A673 (cell line): ENCODE measurements at regions not wholly inside any gene's neighbourhood (a gene's known extent, or its start where the extent isn't known, plus 50 kb on each side); places are given as distances from the start of the nearest gene placed in this dataset.

Source experiments
- BruUV-seq: library from RNA; stranded (reverse); fragments of 400-500 nt; replicated peaks from 2 replicates; lab custom pipeline; 2021; lab: Mats Ljungman, UMichigan
- CTCF ChIA-PET: fragments of 300-600 bp; sonication (Branson Sonifier 250); formaldehyde crosslinking; loops from one replicate; lab custom pipeline; 2022; ENCODE audit warnings: antibody characterized with exemption; lab: Charles Lee
- POLR2A ChIA-PET: fragments of 300-600 bp; sonication (Branson Sonifier 250); formaldehyde crosslinking; loops from one replicate; lab custom pipeline; 2022; ENCODE audit warnings: antibody characterized with exemption; ENCODE audit not compliant: low non-redundant PET; lab: Charles Lee
- DNase-seq: peaks from one replicate; pipeline ENCODE4 v3.0.0-alpha.2; 2015; ENCODE audit warnings: low spot score
- H3K27ac ChIP-seq: fragments of 200-600 bp; sonication (generic); 2 replicates; pipeline ENCODE4 v1.5.1; 2016; ENCODE audit warnings: mixed run types, low read depth, mild to moderate bottlenecking, mixed read lengths, antibody characterized with exemption, low read length; ENCODE audit not compliant: poor library complexity, severe bottlenecking
- H3K27me3 ChIP-seq: fragments of 200-600 bp; sonication (generic); replicated peaks from 2 replicates; pipeline ENCODE4 v1.6.1; 2017; ENCODE audit warnings: mixed run types, low read depth, mild to moderate bottlenecking, mixed read lengths, antibody characterized with exemption, low read length; ENCODE audit not compliant: insufficient read depth, poor library complexity
- H3K36me3 ChIP-seq: fragments of 200-600 bp; sonication (generic); 2 replicates; pipeline ENCODE4 v1.6.1; 2016; ENCODE audit warnings: mixed run types, mild to moderate bottlenecking, mixed read lengths, antibody characterized with exemption, low read length; ENCODE audit not compliant: insufficient read depth, poor library complexity, severe bottlenecking
- H3K4me1 ChIP-seq: fragments of 200-600 bp; sonication (generic); 2 replicates; pipeline ENCODE4 v1.6.1; 2017; ENCODE audit warnings: mixed run types, mild to moderate bottlenecking, mixed read lengths, antibody characterized with exemption, low read length; ENCODE audit not compliant: insufficient read depth, poor library complexity, severe bottlenecking
- H3K4me3 ChIP-seq: fragments of 200-600 bp; sonication (generic); 2 replicates; pipeline ENCODE4 v1.5.1; 2016; ENCODE audit warnings: low read depth, mixed run types, mild to moderate bottlenecking, mixed read lengths, low read length; ENCODE audit not compliant: poor library complexity, severe bottlenecking
- H3K9me3 ChIP-seq: fragments of 200-600 bp; sonication (generic); 2 replicates; pipeline ENCODE4 v1.6.1; 2016; ENCODE audit warnings: mixed run types, low read depth, mild to moderate bottlenecking, mixed read lengths, antibody characterized with exemption, low read length; ENCODE audit not compliant: poor library complexity, severe bottlenecking
- CTCF ChIP-seq: fragments of 300-800, 200-600 bp; sonication (generic); conservative IDR thresholded peaks from 2 replicates; pipeline ENCODE4 v1.5.1; 2017; ENCODE audit warnings: low read depth, mild to moderate bottlenecking, antibody characterized with exemption, low read length, moderate library complexity, mixed read lengths
- EZH2 ChIP-seq: fragments of 200-600 bp; sonication (generic); IDR thresholded peaks from 2 replicates; pipeline ENCODE4 v1.6.1; 2017; ENCODE audit warnings: borderline replicate concordance, low read depth, mild to moderate bottlenecking, mixed read lengths, antibody characterized with exemption, low read length; ENCODE audit not compliant: poor library complexity, severe bottlenecking
- intact Hi-C: fragments of 100-400 bp; cut with micrococcal nuclease; formaldehyde crosslinking; loops from one replicate; pipeline ENCODE4 v1.10.0; 2022; ENCODE audit not compliant: unreplicated experiment

GRCh38 chr12:42737398-42737797, 147.9 kb upstream of the PRICKLE1 start:
- intact Hi-C loops: no loop called here
- CTCF ChIA-PET: no interaction called here

GRCh38 chr12:42735861-42736361, 146.4 kb upstream of the PRICKLE1 start:
- ChIA-PET CTCF (interaction anchor here (0.6 kb wide), 1 partner anchor 545 kb away, joined by 3 read pairs; no protein-coding TSS in a partner anchor), POLR2A (no interaction called here)
- TF ChIP-seq EZH2 (no peak), CTCF (no peak)
- intact Hi-C loops: no loop called here
- BruUV-seq: no TSS peak
- H3K27ac ChIP-seq: no peak overlapping the region
- DNase-seq: no peak
- peaks cover 9% of the 10 kb centered on the region for H3K4me1 ChIP-seq
- H3K9me3 ChIP-seq: no peaks in the 10 kb centered on the region
- H3K27me3 ChIP-seq: no peaks in the 10 kb centered on the region
- H3K4me3 ChIP-seq: no peak overlapping the region
- H3K36me3 ChIP-seq: no peaks in the 10 kb centered on the region

More at GRCh38 chr12:42737398-42737797, 147.9 kb upstream of the PRICKLE1 start:
- no peak for DNase-seq
- Histone ChIP-seq H3K4me3 (no peak overlapping the region), H3K27ac (no peak overlapping the region), H3K4me1 (no peaks in the 10 kb centered on the region), H3K27me3 (no peaks in the 10 kb centered on the region), H3K9me3 (no peaks in the 10 kb centered on the region), H3K36me3 (no peaks in the 10 kb centered on the region)
- no peak for TF ChIP-seq EZH2
- no peak for TF ChIP-seq CTCF
- POLR2A ChIA-PET: no interaction called here
- no TSS peak for BruUV-seq

- no peaks in the 10 kb centered on the region for H3K27me3 ChIP-seq
- no peak for TF ChIP-seq EZH2
- no peak for TF ChIP-seq CTCF
- no peak for DNase-seq
- H3K27ac ChIP-seq: no peak overlapping the region
- BruUV-seq: no TSS peak
- H3K4me1 ChIP-seq: peaks cover 9% of the 10 kb centered on the region
- H3K4me3 ChIP-seq: no peak overlapping the region
- POLR2A ChIA-PET: no interaction called here
- CTCF ChIA-PET: no interaction called here
- no peaks in the 10 kb centered on the region for H3K9me3 ChIP-seq
- intact Hi-C loops: no loop called here
- no peaks in the 10 kb centered on the region for H3K36me3 ChIP-seq
Observed at GRCh38 chr12:42733911-42734310, 144.4 kb upstream of the PRICKLE1 start.
